B cell (primary cell): ENCODE measurements at regions not wholly inside any gene's neighbourhood (a gene's known extent, or its start where the extent isn't known, plus 50 kb on each side); places are given as distances from the start of the nearest gene placed in this dataset.

Source experiments
- ATAC-seq: fragments of 200-7000 bp; cut with Tn5 transposase; one replicate; pipeline ENCODE4 v1.10.0; 2021; ENCODE audit warnings: low read depth, mild to moderate bottlenecking, moderate number of reproducible peaks, moderate library complexity
- CTCF ChIA-PET: fragments of 350-600 bp; sonication (Branson Sonifier 250); formaldehyde crosslinking; loops from one replicate; lab custom pipeline; 2021; ENCODE audit warnings: antibody characterized with exemption, inconsistent platforms; lab: Charles Lee
- POLR2A ChIA-PET: fragments of 350-600 bp; sonication (Branson Sonifier 250); formaldehyde crosslinking; loops from one replicate; lab custom pipeline; 2021; ENCODE audit warnings: antibody characterized with exemption; lab: Charles Lee
- DNase-seq: peaks from one replicate; pipeline ENCODE4 v3.0.0; 2013
- H2AFZ ChIP-seq: 2 replicates; pipeline ENCODE4 v1.6.1; 2012; ENCODE audit warnings: mild to moderate bottlenecking, low read depth, low read length; ENCODE audit not compliant: insufficient read depth, poor library complexity, severe bottlenecking
- H3K27ac ChIP-seq, 2 donors: 1 replicate in 1 of 2; 2 replicates in 1 of 2; pipeline ENCODE4 v1.5.1; 2012 to 2013; ENCODE audit warnings: low read length in 2 of 2, mild to moderate bottlenecking in 2 of 2, moderate library complexity in 1 of 2
- H3K27me3 ChIP-seq, 4 experiments: fragments of 200-600 bp in 1 of 4; sonication (generic) in 1 of 4; replicated peaks in 1 of 4; 1 replicate in 2 of 4; 2 replicates in 2 of 4; pipeline versions ENCODE4 v1.6.1 to v1.7.0; 2013 to 2016; ENCODE audit warnings: low read length in 3 of 4, mild to moderate bottlenecking in 2 of 4, mixed read lengths in 1 of 4, moderate library complexity in 1 of 4; ENCODE audit not compliant: insufficient read depth in 4 of 4, control insufficient read depth in 3 of 4; ENCODE audit errors: control extremely low read depth in 1 of 4
- H3K36me3 ChIP-seq, 2 experiments: replicated peaks in 1 of 2; 1 replicate in 1 of 2; 2 replicates in 1 of 2; pipeline versions ENCODE4 v1.6.1 to v1.7.1; 2013; ENCODE audit warnings: low read length in 1 of 2; ENCODE audit not compliant: insufficient read depth in 2 of 2, control insufficient read depth in 1 of 2; ENCODE audit errors: control extremely low read depth in 1 of 2, extremely low read depth in 1 of 2
- H3K4me1 ChIP-seq, 2 donors: fragments of 200-600 bp in 1 of 2; sonication (generic) in 1 of 2; 1 replicate in 1 of 2; 2 replicates in 1 of 2; pipeline versions ENCODE4 v1.5.1 to v1.6.1; 2013 to 2017; ENCODE audit warnings: low read length in 2 of 2; ENCODE audit not compliant: control insufficient read depth in 2 of 2, insufficient read depth in 2 of 2
- H3K4me2 ChIP-seq: replicated peaks from 2 replicates; pipeline ENCODE3; 2012; ENCODE audit warnings: mild to moderate bottlenecking, low read depth, low read length; ENCODE audit not compliant: poor library complexity, severe bottlenecking
- H3K4me3 ChIP-seq, 5 experiments: fragments of 200-600 bp in 1 of 5; sonication (generic) in 1 of 5; 1 replicate in 3 of 5; 2 replicates in 2 of 5; pipeline versions ENCODE4 v1.5.1 to v1.7.0; 2011 to 2016; ENCODE audit warnings: low read length in 4 of 5, mild to moderate bottlenecking in 4 of 5, low read depth in 2 of 5, control low read depth in 1 of 5, moderate library complexity in 1 of 5; ENCODE audit not compliant: insufficient read depth in 1 of 5; ENCODE audit errors: control extremely low read depth in 1 of 5, extremely low read depth in 1 of 5
- H3K79me2 ChIP-seq: fragments of 200-600 bp; sonication (generic); one replicate; pipeline ENCODE4 v1.6.0; 2016; ENCODE audit warnings: low read length; ENCODE audit not compliant: control insufficient read depth, insufficient read depth
- H3K9ac ChIP-seq: fragments of 200-600 bp; sonication (generic); 2 replicates; pipeline ENCODE4 v1.6.1; 2017; ENCODE audit warnings: mild to moderate bottlenecking, low read length, moderate library complexity
- H3K9me3 ChIP-seq, 3 donors: one replicate each; pipeline versions ENCODE4 v1.6.1 to v1.7.1; 2013; ENCODE audit warnings: low read length in 2 of 3; ENCODE audit not compliant: control insufficient read depth in 2 of 3, insufficient read depth in 1 of 3; ENCODE audit errors: control extremely low read depth in 1 of 3
- H4K20me1 ChIP-seq: 2 replicates; pipeline ENCODE4 v1.6.0; 2012; ENCODE audit warnings: mild to moderate bottlenecking, low read length; ENCODE audit not compliant: insufficient read depth, control insufficient read depth, poor library complexity, severe bottlenecking
- H3K27ac Mint-ChIP-seq: one replicate; pipeline ENCODE4 v1.8.0; 2021; ENCODE audit warnings: mixed read lengths
- H3K27me3 Mint-ChIP-seq: one replicate; pipeline ENCODE4 v1.8.0; 2021; ENCODE audit warnings: mixed read lengths
- H3K4me1 Mint-ChIP-seq: one replicate; pipeline ENCODE4 v1.8.0; 2021; ENCODE audit warnings: mixed read lengths
- H3K4me3 Mint-ChIP-seq: one replicate; pipeline ENCODE4 v1.8.0; 2021; ENCODE audit warnings: mixed read lengths
- H3K9me3 Mint-ChIP-seq: one replicate; pipeline ENCODE4 v1.8.0; 2022; ENCODE audit warnings: mixed read lengths; ENCODE audit not compliant: insufficient read depth
- CTCF ChIP-seq: fragments of 200-600 bp; IDR thresholded peaks from one replicate; pipeline ENCODE4 v1.8.0; 2022; ENCODE audit warnings: antibody characterized with exemption, mild to moderate bottlenecking
- EZH2 ChIP-seq: IDR thresholded peaks from 2 replicates; pipeline ENCODE4 v1.6.1; 2012; ENCODE audit warnings: borderline replicate concordance, low read depth, mild to moderate bottlenecking, moderate library complexity, low read length; ENCODE audit not compliant: insufficient read depth, poor library complexity, severe bottlenecking
- WGBS: methylation state at CpG from one replicate; pipeline ENCODE4 v1.1.5; 2013; ENCODE audit warnings: missing lambda C conversion rate; ENCODE audit not compliant: insufficient coverage; 5-methylcytosine and 5-hydroxymethylcytosine counted together
- intact Hi-C: fragments of 100-400 bp; cut with micrococcal nuclease; formaldehyde crosslinking; loops from one replicate; pipeline ENCODE4 v1.10.0; 2022

- H3K9me3 Mint-ChIP-seq = peaks cover 2% of the 10 kb centered on the region
- intact Hi-C loops = no loop called here
- H3K9ac ChIP-seq = no peak overlapping the region
These were observed 202.1 kb upstream of the PLXNA2 start for GRCh38 chr1:208446271-208446691.

GRCh38 chr1:208448425-208448824 lies 204.2 kb upstream of the PLXNA2 start:
- WGBS = 100% methylated on average over 1 of the region's 4 CpGs
- Mint-ChIP-seq H3K27me3 (peaks cover 32% of the 10 kb centered on the region), H3K9me3 (no peaks in the 10 kb centered on the region), H3K4me3 (no peak overlapping the region), H3K4me1 (no peaks in the 10 kb centered on the region), H3K27ac (no peak overlapping the region)
- Histone ChIP-seq H3K27me3 (peaks cover 0 to 4% (median 1%) of the 10 kb centered on the region in 4 experiments), H3K79me2 (no peaks in the 10 kb centered on the region), H3K4me3 (no peak overlapping the region), H4K20me1 (no peaks in the 10 kb centered on the region), H3K4me1 (no peaks in the 10 kb centered on the region), H2AFZ (no peak overlapping the region), H3K9ac (no peak overlapping the region), H3K4me2 (no peak overlapping the region), H3K27ac (no peak overlapping the region), H3K36me3 (no peaks in the 10 kb centered on the region), H3K9me3 (no peaks in the 10 kb centered on the region)
- DNase-seq = no peak
- ATAC-seq = no peak
- intact Hi-C loops = no loop called here
- CTCF ChIA-PET = no interaction called here
- POLR2A ChIA-PET = no interaction called here
- no peak for TF ChIP-seq EZH2
- no peak for TF ChIP-seq CTCF

More at GRCh38 chr1:208446271-208446691, 202.1 kb upstream of the PLXNA2 start:
- POLR2A ChIA-PET = interaction anchor here (0.6 kb wide), 1 partner anchor 23 kb away, joined by 8 read pairs; no protein-coding TSS in a partner anchor
- Mint-ChIP-seq H3K4me1 (no peaks in the 10 kb centered on the region), H3K27me3 (peaks cover 29% of the 10 kb centered on the region), H3K4me3 (no peak overlapping the region), H3K27ac (no peak overlapping the region)
- H3K36me3 ChIP-seq = no peaks in the 10 kb centered on the region
- CTCF ChIA-PET = no interaction called here
- no peaks in the 10 kb centered on the region for H4K20me1 ChIP-seq
- TF ChIP-seq CTCF = no peak
- no peak for TF ChIP-seq EZH2
- no peak overlapping the region for H3K4me2 ChIP-seq
- H3K4me1 ChIP-seq = no peaks in the 10 kb centered on the region
- H3K27me3 ChIP-seq = peaks cover 0 to 4% (median 1%) of the 10 kb centered on the region in 4 experiments
- H3K27ac ChIP-seq = no peak overlapping the region
- ATAC-seq (no peak), DNase-seq (no peak)
- 43% methylated on average over 4 of the region's 5 CpGs for WGBS
- H3K79me2 ChIP-seq = no peaks in the 10 kb centered on the region
- H3K9me3 ChIP-seq = no peaks in the 10 kb centered on the region
- no peak overlapping the region for H2AFZ ChIP-seq
- no peak overlapping the region for H3K4me3 ChIP-seq
